Trophoblast cell (in vitro differentiated cells and primary cell): ENCODE measurements at regions not wholly inside any gene's neighbourhood (a gene's known extent, or its start where the extent isn't known, plus 50 kb on each side); places are given as distances from the start of the nearest gene placed in this dataset.

Experiments used
- DNase-seq, 2 donors: peaks; one replicate each; pipeline ENCODE4 v3.0.0-alpha.2; 2016
- H2AFZ ChIP-seq: 2 replicates; pipeline ENCODE4 v1.6.1; 2013; ENCODE audit warnings: low read length, moderate library complexity, mild to moderate bottlenecking; ENCODE audit not compliant: insufficient read depth, poor library complexity
- H2AK5ac ChIP-seq: 2 replicates; pipeline ENCODE4 v1.6.1; 2013; ENCODE audit warnings: mild to moderate bottlenecking, low read length
- H2BK120ac ChIP-seq: 2 replicates; pipeline ENCODE4 v1.6.1; 2013; ENCODE audit warnings: low read length, mild to moderate bottlenecking, moderate library complexity; ENCODE audit not compliant: insufficient read depth, poor library complexity
- H2BK12ac ChIP-seq: 2 replicates; pipeline ENCODE4 v1.6.1; 2013; ENCODE audit warnings: mild to moderate bottlenecking, low read length, moderate library complexity
- H2BK5ac ChIP-seq: 2 replicates; pipeline ENCODE4 v1.6.1; 2013; ENCODE audit warnings: low read length, low read depth, moderate library complexity, mild to moderate bottlenecking; ENCODE audit not compliant: poor library complexity
- H3K14ac ChIP-seq: 2 replicates; pipeline ENCODE4 v1.6.1; 2013; ENCODE audit warnings: mild to moderate bottlenecking, low read length
- H3K18ac ChIP-seq: 2 replicates; pipeline ENCODE4 v1.6.1; 2013; ENCODE audit warnings: mild to moderate bottlenecking, low read length
- H3K23ac ChIP-seq: 2 replicates; pipeline ENCODE4 v1.6.1; 2013; ENCODE audit warnings: low read length
- H3K27ac ChIP-seq: 2 replicates; pipeline ENCODE4 v1.5.1; 2013; ENCODE audit warnings: low read depth, mild to moderate bottlenecking, inconsistent platforms, low read length, moderate library complexity
- H3K27me3 ChIP-seq: 2 replicates; pipeline ENCODE4 v1.6.1; 2013; ENCODE audit warnings: inconsistent platforms, mild to moderate bottlenecking, low read length, moderate library complexity; ENCODE audit not compliant: insufficient read depth
- H3K36me3 ChIP-seq, 2 experiments: 1 replicate in 1 of 2; 2 replicates in 1 of 2; pipeline ENCODE4 v1.6.1; 2013; ENCODE audit warnings: low read length in 2 of 2, mild to moderate bottlenecking in 2 of 2, moderate library complexity in 1 of 2; ENCODE audit not compliant: insufficient read depth in 2 of 2, control insufficient read depth in 1 of 2
- H3K4ac ChIP-seq: 2 replicates; pipeline ENCODE4 v1.6.1; 2013; ENCODE audit warnings: low read depth, mild to moderate bottlenecking, low read length, moderate library complexity
- H3K4me1 ChIP-seq, 2 experiments: 1 replicate in 1 of 2; 2 replicates in 1 of 2; pipeline ENCODE4 v1.6.1; 2013; ENCODE audit warnings: low read length in 2 of 2, mild to moderate bottlenecking in 2 of 2, moderate library complexity in 1 of 2; ENCODE audit not compliant: insufficient read depth in 2 of 2, control insufficient read depth in 1 of 2
- H3K4me2 ChIP-seq: 2 replicates; pipeline ENCODE4 v1.6.1; 2013; ENCODE audit warnings: inconsistent platforms, mild to moderate bottlenecking, low read length, moderate library complexity
- H3K4me3 ChIP-seq: 2 replicates; pipeline ENCODE4 v1.5.1; 2013; ENCODE audit warnings: mild to moderate bottlenecking, low read depth, low read length, inconsistent platforms
- H3K79me1 ChIP-seq: one replicate; pipeline ENCODE4 v1.6.1; 2013; ENCODE audit warnings: low read length
- H3K79me2 ChIP-seq: 2 replicates; pipeline ENCODE4 v1.6.1; 2013; ENCODE audit warnings: low read length, mild to moderate bottlenecking; ENCODE audit not compliant: control insufficient read depth, insufficient read depth, poor library complexity
- H3K9ac ChIP-seq: 2 replicates; pipeline ENCODE4 v1.6.1; 2013; ENCODE audit warnings: mild to moderate bottlenecking, low read length
- H3K9me3 ChIP-seq: 2 replicates; pipeline ENCODE4 v1.6.1; 2013; ENCODE audit warnings: low read depth, mild to moderate bottlenecking, control low read depth, inconsistent platforms, low read length; ENCODE audit not compliant: insufficient read depth
- H4K12ac ChIP-seq: 2 replicates; pipeline ENCODE4 v1.6.1; 2013; ENCODE audit warnings: low read depth, mild to moderate bottlenecking, low read length, moderate library complexity
- H4K8ac ChIP-seq: 2 replicates; pipeline ENCODE4 v1.6.1; 2013; ENCODE audit warnings: low read depth, mild to moderate bottlenecking, low read length, moderate library complexity
- H4K91ac ChIP-seq: one replicate; pipeline ENCODE4 v1.6.1; 2013; ENCODE audit warnings: low read depth, mild to moderate bottlenecking, low read length, moderate library complexity
- WGBS: extraction: QIAGEN DNeasy Blood & Tissue Kit; methylation state at CpG from one replicate; pipeline ENCODE4 v1.1.7; 2013; ENCODE audit warnings: missing lambda C conversion rate; ENCODE audit not compliant: insufficient read length, insufficient coverage; ENCODE audit errors: extremely low coverage; 5-methylcytosine and 5-hydroxymethylcytosine counted together

GRCh38 chr10:128628252-128628651 lies 502.0 kb upstream of the MKI67 start:
- no peak for DNase-seq
- Histone ChIP-seq H2BK5ac (no peak overlapping the region), H4K8ac (no peak overlapping the region), H3K4ac (no peak overlapping the region), H3K23ac (no peak overlapping the region), H3K79me1 (peaks cover 12% of the 10 kb centered on the region), H3K4me1 (peaks cover 10 to 16% of the 10 kb centered on the region in 2 experiments), H3K4me2 (no peak overlapping the region), H2AK5ac (no peak overlapping the region), H2AFZ (no peak overlapping the region), H3K27ac (no peak overlapping the region), H4K12ac (no peak overlapping the region), H2BK120ac (no peak overlapping the region), H2BK12ac (no peak overlapping the region), H3K9me3 (no peaks in the 10 kb centered on the region), H4K91ac (peak overlapping the region; percentile 15), H3K9ac (no peak overlapping the region), H3K36me3 (no peaks in the 10 kb centered on the region), H3K14ac (no peak overlapping the region), H3K79me2 (peaks cover 1% of the 10 kb centered on the region), H3K4me3 (no peak overlapping the region), H3K27me3 (no peaks in the 10 kb centered on the region), H3K18ac (no peak overlapping the region)
- no CpG with 5 or more reads among the region's 6 CpGs for WGBS

- Histone ChIP-seq H2AK5ac (no peak overlapping the region), H3K9ac (no peak overlapping the region), H3K23ac (no peak overlapping the region), H3K4ac (no peak overlapping the region), H2BK120ac (peak overlapping the region; percentile 75), H3K4me3 (no peak overlapping the region), H3K36me3 (no peaks in the 10 kb centered on the region), H3K14ac (peak overlapping the region; percentile 14), H3K9me3 (no peaks in the 10 kb centered on the region), H3K79me1 (peaks cover 12% of the 10 kb centered on the region), H2AFZ (no peak overlapping the region), H3K18ac (no peak overlapping the region), H3K27ac (peak overlapping the region; percentile 60), H4K12ac (no peak overlapping the region), H3K4me1 (peaks cover 13 to 19% of the 10 kb centered on the region in 2 experiments), H2BK12ac (peak overlapping the region; percentile 4), H3K79me2 (peaks cover 1% of the 10 kb centered on the region), H4K91ac (peak overlapping the region; percentile 94), H3K27me3 (no peaks in the 10 kb centered on the region), H3K4me2 (no peak overlapping the region), H4K8ac (no peak overlapping the region), H2BK5ac (no peak overlapping the region)
- DNase-seq: peak; percentile 58 to 59
- WGBS: no CpG with 5 or more reads among the region's 17 CpGs
Measured at GRCh38 chr10:128629111-128630096, 503.2 kb upstream of the MKI67 start.

- no peak overlapping the region for H3K4me2 ChIP-seq
- H3K79me2 ChIP-seq: peaks cover 1% of the 10 kb centered on the region
- no peak overlapping the region for H3K4me3 ChIP-seq
- peak overlapping the region; percentile 37 for H3K14ac ChIP-seq
- H4K8ac ChIP-seq: peak overlapping the region; percentile 63
- no peak overlapping the region for H3K9ac ChIP-seq
- DNase-seq: no peak
- H3K9me3 ChIP-seq: no peaks in the 10 kb centered on the region
- H3K4me1 ChIP-seq: peaks cover 10 to 15% of the 10 kb centered on the region in 2 experiments
- H2BK120ac ChIP-seq: peak overlapping the region; percentile 79
- peak overlapping the region; percentile 93 for H4K91ac ChIP-seq
- H2BK12ac ChIP-seq: peak overlapping the region; percentile 91
- peak overlapping the region; percentile 66 for H2BK5ac ChIP-seq
- H3K4ac ChIP-seq: no peak overlapping the region
- H2AK5ac ChIP-seq: no peak overlapping the region
- H3K27me3 ChIP-seq: no peaks in the 10 kb centered on the region
- H3K27ac ChIP-seq: no peak overlapping the region
- peaks cover 6% of the 10 kb centered on the region for H3K79me1 ChIP-seq
- no CpG with 5 or more reads among the region's 12 CpGs for WGBS
- H4K12ac ChIP-seq: no peak overlapping the region
- H3K18ac ChIP-seq: peak overlapping the region; percentile 69
- H2AFZ ChIP-seq: no peak overlapping the region
- no peaks in the 10 kb centered on the region for H3K36me3 ChIP-seq
- H3K23ac ChIP-seq: no peak overlapping the region
Measured at GRCh38 chr10:128630787-128631252, 504.6 kb upstream of the MKI67 start.

GRCh38 chr10:128631801-128632241 lies 505.6 kb upstream of the MKI67 start:
- Histone ChIP-seq H3K4me1 (peaks cover 10 to 11% of the 10 kb centered on the region in 2 experiments), H4K8ac (peak overlapping the region; percentile 54)

More at GRCh38 chr10:128631801-128632241, 505.6 kb upstream of the MKI67 start:
- no peak overlapping the region for H3K14ac ChIP-seq
- no peak overlapping the region for H4K12ac ChIP-seq
- H2BK5ac ChIP-seq: no peak overlapping the region
- no peak overlapping the region for H3K9ac ChIP-seq
- H2AK5ac ChIP-seq: no peak overlapping the region
- no peak overlapping the region for H3K18ac ChIP-seq
- H2BK120ac ChIP-seq: no peak overlapping the region
- H3K27ac ChIP-seq: no peak overlapping the region
- no peaks in the 10 kb centered on the region for H3K9me3 ChIP-seq
- DNase-seq: peak in 1 of 2 donors; percentile 67
- no peak overlapping the region for H2AFZ ChIP-seq
- H4K91ac ChIP-seq: no peak overlapping the region
- H3K4me2 ChIP-seq: no peak overlapping the region
- H3K23ac ChIP-seq: no peak overlapping the region
- peaks cover 1% of the 10 kb centered on the region for H3K79me2 ChIP-seq
- H3K27me3 ChIP-seq: no peaks in the 10 kb centered on the region
- H3K36me3 ChIP-seq: no peaks in the 10 kb centered on the region
- H3K4me3 ChIP-seq: no peak overlapping the region
- no peak overlapping the region for H3K4ac ChIP-seq
- H2BK12ac ChIP-seq: peak overlapping the region; percentile 78
- H3K79me1 ChIP-seq: peaks cover 6% of the 10 kb centered on the region
- WGBS: no CpG with 5 or more reads among the region's 12 CpGs
